Uterus (tissue), 3 donors: ENCODE measurements at regions not wholly inside any gene's neighbourhood (a gene's known extent, or its start where the extent isn't known, plus 50 kb on each side); places are given as distances from the start of the nearest gene placed in this dataset.

Experiments
- DNase-seq, 2 donors: peaks; one replicate each; pipeline ENCODE4 v3.0.0-alpha.2; 2019 to 2020
- H3K27ac ChIP-seq, 2 donors: fragments of 200-600 bp; sonication (generic); 1 replicate in 1 of 2; 2 replicates in 1 of 2; pipeline ENCODE4 v1.5.1; 2016 to 2018
- H3K27me3 ChIP-seq, 2 donors: fragments of 200-600 bp; sonication (generic); one replicate each; pipeline ENCODE4 v1.5.1; 2018 to 2019; ENCODE audit warnings: control low read depth in 1 of 2
- H3K36me3 ChIP-seq, 2 donors: fragments of 200-600 bp; sonication (generic); one replicate each; pipeline ENCODE4 v1.5.1; 2019; ENCODE audit warnings: control low read depth in 1 of 2
- H3K4me1 ChIP-seq, 2 donors: fragments of 200-600 bp; sonication (generic); one replicate each; pipeline ENCODE4 v1.5.1; 2018 to 2019; ENCODE audit warnings: control low read depth in 1 of 2
- H3K4me3 ChIP-seq, 2 donors: fragments of 200-600 bp; sonication (generic); 1 replicate in 1 of 2; 2 replicates in 1 of 2; pipeline ENCODE4 v1.5.1; 2018 to 2019; ENCODE audit warnings: mild to moderate bottlenecking in 1 of 2
- H3K9me3 ChIP-seq, 2 donors: fragments of 200-600 bp; sonication (generic); one replicate each; pipeline ENCODE4 v1.5.1; 2019; ENCODE audit warnings: control low read depth in 1 of 2
- POLR2A ChIP-seq, 2 donors: fragments of 450-650 bp; IDR thresholded peaks; one replicate each; pipeline ENCODE4 v1.6.1; 2016; ENCODE audit warnings: antibody characterized with exemption in 2 of 2, mild to moderate bottlenecking in 1 of 2, moderate library complexity in 1 of 2
- intact Hi-C: fragments of 100-400 bp; cut with DNase I; formaldehyde crosslinking; loops from one replicate; pipeline ENCODE4 v1.15.1; 2023; ENCODE audit warnings: low total_unique reads
- TF ChIP-seq, protein P1 (sequence below), 4 experiments: fragments of 200-600 bp in 2 of 4; fragments of 450-650 bp in 2 of 4; sonication (generic) in 2 of 4; IDR thresholded peaks; one replicate each; pipeline ENCODE4 v1.5.1; 2016 to 2019; ENCODE audit warnings: antibody characterized with exemption in 4 of 4, mild to moderate bottlenecking in 2 of 4, moderate library complexity in 1 of 4
- donor health status: DM: yes; HTN: yes; CAD: no.

DNA sequence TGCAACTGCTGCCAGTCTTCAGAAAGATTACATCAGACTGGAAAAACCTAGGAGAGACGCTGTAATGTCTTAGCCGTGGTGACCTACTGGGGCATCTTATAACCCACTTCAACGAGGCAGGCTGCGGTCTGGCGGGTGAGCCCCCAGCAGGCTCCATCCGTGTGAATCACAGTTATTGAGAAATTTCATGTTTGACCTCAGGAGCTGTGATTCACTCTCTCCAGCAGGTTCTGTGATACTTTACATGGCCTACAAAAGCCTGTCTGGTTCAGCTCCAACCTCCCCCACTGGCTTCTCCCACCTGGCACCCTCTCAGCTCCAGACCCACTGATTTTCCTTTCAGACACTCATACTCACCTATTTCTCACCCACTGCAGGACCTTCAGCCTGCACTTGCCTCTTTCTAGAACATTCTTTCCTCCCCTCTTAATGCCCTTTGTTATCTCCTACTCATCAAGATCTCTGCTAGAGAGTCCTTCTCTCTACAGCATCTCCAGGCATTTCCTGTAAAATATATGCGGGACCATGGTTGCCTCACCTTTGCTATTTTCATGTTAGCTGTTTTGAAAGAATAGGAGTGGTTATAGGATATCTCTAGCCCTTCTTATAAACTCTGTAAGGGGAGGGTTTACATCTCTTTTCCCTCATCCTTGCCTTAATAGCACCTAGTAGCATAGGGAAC, 227.9 kb downstream of the MAF start:
- TF ChIP-seq POLR2A (IDR thresholded peaks at IDR 0.05), result no peak
- TF ChIP-seq, protein P1, sequence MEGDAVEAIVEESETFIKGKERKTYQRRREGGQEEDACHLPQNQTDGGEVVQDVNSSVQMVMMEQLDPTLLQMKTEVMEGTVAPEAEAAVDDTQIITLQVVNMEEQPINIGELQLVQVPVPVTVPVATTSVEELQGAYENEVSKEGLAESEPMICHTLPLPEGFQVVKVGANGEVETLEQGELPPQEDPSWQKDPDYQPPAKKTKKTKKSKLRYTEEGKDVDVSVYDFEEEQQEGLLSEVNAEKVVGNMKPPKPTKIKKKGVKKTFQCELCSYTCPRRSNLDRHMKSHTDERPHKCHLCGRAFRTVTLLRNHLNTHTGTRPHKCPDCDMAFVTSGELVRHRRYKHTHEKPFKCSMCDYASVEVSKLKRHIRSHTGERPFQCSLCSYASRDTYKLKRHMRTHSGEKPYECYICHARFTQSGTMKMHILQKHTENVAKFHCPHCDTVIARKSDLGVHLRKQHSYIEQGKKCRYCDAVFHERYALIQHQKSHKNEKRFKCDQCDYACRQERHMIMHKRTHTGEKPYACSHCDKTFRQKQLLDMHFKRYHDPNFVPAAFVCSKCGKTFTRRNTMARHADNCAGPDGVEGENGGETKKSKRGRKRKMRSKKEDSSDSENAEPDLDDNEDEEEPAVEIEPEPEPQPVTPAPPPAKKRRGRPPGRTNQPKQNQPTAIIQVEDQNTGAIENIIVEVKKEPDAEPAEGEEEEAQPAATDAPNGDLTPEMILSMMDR (IDR thresholded peaks at IDR 0.05), result no peak
- Histone ChIP-seq H3K4me1 (no peaks in the 10 kb centered on the region), H3K4me3 (no peak overlapping the region), H3K27me3 (no peaks in the 10 kb centered on the region), H3K27ac (peak overlapping the region in 1 of 2 donors; percentile 61), H3K9me3 (no peaks in the 10 kb centered on the region), H3K36me3 (no peaks in the 10 kb centered on the region)
- DNase-seq, result peak; percentile 68 to 73
- intact Hi-C loops, result no loop called here

- H3K36me3 ChIP-seq, result no peaks in the 10 kb centered on the region
- no peak overlapping the region for H3K4me3 ChIP-seq
- TF ChIP-seq, protein P1 (IDR thresholded peaks at IDR 0.05), result no peak
- TF ChIP-seq POLR2A (IDR thresholded peaks at IDR 0.05), result no peak
- H3K27ac ChIP-seq, result no peak overlapping the region
- intact Hi-C loops, result no loop called here
- no peaks in the 10 kb centered on the region for H3K9me3 ChIP-seq
- H3K27me3 ChIP-seq, result no peaks in the 10 kb centered on the region
- DNase-seq, result no peak
- no peaks in the 10 kb centered on the region for H3K4me1 ChIP-seq
Observed at GRCh38 chr16:79370736-79371135, 229.8 kb downstream of the MAF start.

DNA sequence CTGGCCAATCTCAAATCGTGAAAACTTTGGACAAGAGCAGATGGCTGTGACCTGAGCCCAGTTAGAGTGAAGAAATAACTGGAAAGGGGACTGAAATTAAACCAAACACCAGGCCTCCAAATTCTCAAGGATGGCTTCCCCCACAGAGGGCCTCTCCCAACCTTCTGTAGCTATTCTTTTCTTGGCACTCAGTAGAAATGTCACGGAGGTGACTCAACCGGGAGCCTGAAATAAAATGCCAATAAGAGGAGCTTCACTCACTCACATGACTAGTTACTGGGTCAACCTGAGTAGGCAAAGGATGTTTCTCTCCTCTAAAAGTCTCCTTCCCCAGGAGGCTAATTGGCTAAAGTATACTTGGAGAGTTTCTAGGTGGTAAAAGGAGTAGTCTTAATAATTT, 230.7 kb downstream of the MAF start:
- Histone ChIP-seq H3K4me3 (no peak overlapping the region), H3K9me3 (no peaks in the 10 kb centered on the region), H3K27me3 (no peaks in the 10 kb centered on the region), H3K27ac (no peak overlapping the region), H3K4me1 (no peaks in the 10 kb centered on the region), H3K36me3 (no peaks in the 10 kb centered on the region)
- no peak for TF ChIP-seq POLR2A (IDR thresholded peaks at IDR 0.05)
- TF ChIP-seq, protein P1 (IDR thresholded peaks at IDR 0.05), result no peak
- no peak for DNase-seq
- intact Hi-C loops, result no loop called here

- H3K4me3 ChIP-seq, result no peak overlapping the region
- intact Hi-C loops, result no loop called here
- H3K27ac ChIP-seq, result no peak overlapping the region
- H3K27me3 ChIP-seq, result no peaks in the 10 kb centered on the region
- H3K4me1 ChIP-seq, result no peaks in the 10 kb centered on the region
- DNase-seq, result no peak
- H3K9me3 ChIP-seq, result no peaks in the 10 kb centered on the region
- H3K36me3 ChIP-seq, result no peaks in the 10 kb centered on the region
- TF ChIP-seq, protein P1 (IDR thresholded peaks at IDR 0.05), result no peak
- no peak for TF ChIP-seq POLR2A (IDR thresholded peaks at IDR 0.05)
Observed at GRCh38 chr16:79367822-79368221, 232.7 kb downstream of the MAF start.

GRCh38 chr16:79366635-79367034, 233.9 kb downstream of the MAF start:
- DNase-seq, result no peak
- intact Hi-C loops, result no loop called here

More at GRCh38 chr16:79366635-79367034, 233.9 kb downstream of the MAF start:
- H3K27me3 ChIP-seq, result no peaks in the 10 kb centered on the region
- H3K36me3 ChIP-seq, result no peaks in the 10 kb centered on the region
- no peaks in the 10 kb centered on the region for H3K9me3 ChIP-seq
- no peak overlapping the region for H3K4me3 ChIP-seq
- TF ChIP-seq, protein P1 (IDR thresholded peaks at IDR 0.05), result no peak
- H3K4me1 ChIP-seq, result no peaks in the 10 kb centered on the region
- no peak overlapping the region for H3K27ac ChIP-seq
